K562 (cell line): ENCODE measurements at regions not wholly inside any gene's neighbourhood (a gene's known extent, or its start where the extent isn't known, plus 50 kb on each side); places are given as distances from the start of the nearest gene placed in this dataset.
A peak's percentile ranks its signal among the peaks of the same experiment; 100 is the strongest.

ENCODE experiments used
- ATAC-seq: fragments of 200-7000 bp; cut with Tn5 transposase; 3 replicates; pipeline ENCODE4 v1.9.1; 2020; ENCODE audit warnings: moderate library complexity
- BruUV-seq: library from RNA; stranded (reverse); fragments of 400-500 nt; replicated peaks from 2 replicates; lab custom pipeline; 2021; lab: Mats Ljungman, UMichigan
- CTCF ChIA-PET: fragments of 300-600 bp; formaldehyde crosslinking; extraction: SDS; loops from one replicate; lab custom pipeline; 2021; ENCODE audit warnings: low intra/inter-chr PET ratio; lab: Yijun Ruan, JAX
- POLR2A ChIA-PET: fragments of 300-600, 350-650 bp; sonication (Branson Sonifier 250); formaldehyde crosslinking; extraction: SDS; loops from one replicate; lab custom pipeline; 2021; ENCODE audit warnings: antibody characterized with exemption, inconsistent platforms; lab: Yijun Ruan, JAX
- DNase-seq, 4 experiments: peaks; one replicate each; pipeline versions ENCODE4 v3.0.0 to v3.0.0-alpha.2; 2011 to 2018; ENCODE audit warnings: low spot score in 3 of 4, mixed read lengths in 3 of 4; ENCODE audit errors: extremely low read depth in 1 of 4
- FAIRE-seq: peaks from 2 replicates; lab custom pipeline; 2011; peaks lifted over from hg19 to GRCh38; lab: Jason Lieb, UNC
- H2AFZ ChIP-seq: 2 replicates; pipeline ENCODE4 v1.6.0; 2011; ENCODE audit warnings: low read depth, low read length, control low read depth, inconsistent platforms
- H3K27ac ChIP-seq: fragments of 200-600 bp; 3 replicates; pipeline ENCODE4 v1.8.0; 2011; ENCODE audit warnings: low read depth, mild to moderate bottlenecking, control low read depth, inconsistent platforms, low read length, moderate library complexity, mixed read lengths; ENCODE audit errors: extremely low read depth
- H3K27me3 ChIP-seq, 2 experiments: fragments of 300-600 bp in 1 of 2; 2 replicates in 1 of 2; 3 replicates in 1 of 2; pipeline versions ENCODE4 v1.6.0 to v1.8.0; 2011; ENCODE audit warnings: inconsistent platforms in 2 of 2, low read length in 2 of 2, mild to moderate bottlenecking in 1 of 2, mixed read lengths in 1 of 2, moderate library complexity in 1 of 2; ENCODE audit not compliant: control insufficient read depth in 2 of 2, insufficient read depth in 2 of 2
- H3K36me3 ChIP-seq: fragments of 300-600 bp; 3 replicates; pipeline ENCODE4 v1.8.0; 2011; ENCODE audit warnings: mild to moderate bottlenecking, low read length, inconsistent platforms; ENCODE audit not compliant: control insufficient read depth, insufficient read depth
- H3K4me1 ChIP-seq, 2 experiments: fragments of 200-600 bp in 1 of 2; replicated peaks in 1 of 2; 2 replicates in 1 of 2; 3 replicates in 1 of 2; pipeline versions ENCODE4 v1.5.1 to v1.8.0; 2011; ENCODE audit warnings: inconsistent platforms in 2 of 2, low read length in 2 of 2, mild to moderate bottlenecking in 1 of 2, mixed read lengths in 1 of 2, moderate library complexity in 1 of 2; ENCODE audit not compliant: control insufficient read depth in 2 of 2, insufficient read depth in 2 of 2
- H3K4me2 ChIP-seq: 2 replicates; pipeline ENCODE4 v1.6.1; 2011; ENCODE audit warnings: low read length, control low read depth, inconsistent platforms, mixed read lengths; ENCODE audit not compliant: insufficient read depth
- H3K4me3 ChIP-seq: fragments of 200-600 bp; sonication (generic), shearing (Covaris generic); 2 replicates; pipeline ENCODE4 v1.5.1; 2016; ENCODE audit warnings: control low read depth, inconsistent platforms
- H3K79me2 ChIP-seq: fragments of 200-600 bp; 3 replicates; pipeline ENCODE4 v1.8.0; 2011; ENCODE audit warnings: low read length, inconsistent platforms; ENCODE audit not compliant: control insufficient read depth, insufficient read depth
- H3K9ac ChIP-seq, 2 experiments: 2 replicates each; pipeline versions ENCODE4 v1.6.0 to v1.6.1; 2011; ENCODE audit warnings: low read depth in 2 of 2, low read length in 2 of 2, control low read depth in 1 of 2, inconsistent platforms in 1 of 2, mild to moderate bottlenecking in 1 of 2, mixed read lengths in 1 of 2; ENCODE audit not compliant: insufficient read depth in 1 of 2
- H3K9me1 ChIP-seq: one replicate; pipeline ENCODE4 v1.6.0; 2011; ENCODE audit warnings: inconsistent platforms, mild to moderate bottlenecking, low read length, moderate library complexity; ENCODE audit not compliant: control insufficient read depth, insufficient read depth
- H3K9me3 ChIP-seq: replicated peaks from 2 replicates; pipeline ENCODE4 v1.5.1; 2011; ENCODE audit warnings: low read depth, low read length, inconsistent platforms; ENCODE audit not compliant: control insufficient read depth, insufficient read depth
- H4K20me1 ChIP-seq: replicated peaks from 2 replicates; pipeline ENCODE4 v1.6.1; 2011; ENCODE audit warnings: low read length, inconsistent platforms, mixed read lengths; ENCODE audit not compliant: control insufficient read depth, insufficient read depth
- FOXJ3 ChIP-seq: sonication (generic); formaldehyde crosslinking; IDR thresholded peaks from 2 replicates; pipeline ENCODE4 v1.4.0; 2020; ENCODE audit warnings: mild to moderate bottlenecking, missing genetic modification reagents
- KHSRP ChIP-seq: fragments of 450-650 bp; IDR thresholded peaks from 2 replicates; pipeline ENCODE4 v1.6.1; 2017
- NR2C2 ChIP-seq, 2 experiments: fragments of 200-800 bp in 1 of 2; sonication (Bioruptor generic) in 1 of 2; sonication (generic) in 1 of 2; formaldehyde crosslinking in 1 of 2; IDR thresholded peaks; 2 replicates each; pipeline versions ENCODE4 v1.6.1 to v1.8.0; 2016 to 2022; ENCODE audit warnings: mild to moderate bottlenecking in 1 of 2, missing compliant biosample characterization in 1 of 2, missing genetic modification characterization in 1 of 2, missing genetic modification reagents in 1 of 2
- POLR2B ChIP-seq: fragments of 450-650 bp; IDR thresholded peaks from 2 replicates; pipeline ENCODE4 v1.6.1; 2018; ENCODE audit warnings: low read depth; ENCODE audit not compliant: partially characterized antibody
- ZNF121 ChIP-seq: sonication (generic); formaldehyde crosslinking; conservative IDR thresholded peaks from 2 replicates; pipeline ENCODE4 v1.8.0; 2022; ENCODE audit warnings: missing genetic modification reagents
- ZNF24 ChIP-seq: fragments of 450-650 bp; IDR thresholded peaks from 2 replicates; pipeline ENCODE4 v1.6.1; 2016
- ZNF444 ChIP-seq: fragments of 250-450 bp; sonication (Bioruptor Pico); IDR thresholded peaks from 2 replicates; pipeline ENCODE4 v1.4.0; 2020; ENCODE audit warnings: mild to moderate bottlenecking, moderate library complexity
- ZNF445 ChIP-seq: fragments of 250-450 bp; sonication (Bioruptor Pico); IDR thresholded peaks from 2 replicates; pipeline ENCODE4 v1.4.0; 2020; ENCODE audit warnings: low read depth, mild to moderate bottlenecking, moderate library complexity
- WGBS: fragments of 100-300 bp; shearing (Covaris generic); methylation state at CpG from one replicate; pipeline ENCODE4 v1.1.6; 2016; ENCODE audit warnings: low coverage, mixed read lengths; ENCODE audit not compliant: insufficient coverage; ENCODE audit errors: missing lambda C conversion rate; 5-methylcytosine and 5-hydroxymethylcytosine counted together
- in situ Hi-C: fragments of 300-500 bp; cut with MboI; formaldehyde crosslinking; loops from 4 replicates; pipeline ENCODE4 v1.15.0; 2018; ENCODE audit warnings: inconsistent platforms, mixed read lengths
- intact Hi-C: fragments of 100-400 bp; cut with micrococcal nuclease; formaldehyde crosslinking; loops from 2 replicates; pipeline ENCODE4 v1.14.2; 2022

- Histone ChIP-seq H3K27me3 (no peaks in the 10 kb centered on the region; a peak in 2 of 5 replicates), H3K9me3 (no peaks in the 10 kb centered on the region), H4K20me1 (0 out of 2 replicates have a peak, but pooled peaks cover 4% of the 10 kb centered on the region), H3K4me2 (no peak overlapping the region), H3K4me3 (no peak overlapping the region), H3K9me1 (no peaks in the 10 kb centered on the region), H3K9ac (no peak overlapping the region), H2AFZ (no peak overlapping the region), H3K4me1 (no peaks in the 10 kb centered on the region), H3K27ac (no peak overlapping the region), H3K79me2 (no peaks in the 10 kb centered on the region), H3K36me3 (no peaks in the 10 kb centered on the region)
- 3% methylated on average over 2 of the region's 2 CpGs for WGBS
- no peak for DNase-seq
- FAIRE-seq, result no peak
- ChIA-PET POLR2A (no interaction called here), CTCF (no interaction called here)
- in situ Hi-C loops, result no loop called here
- ATAC-seq, result no peak
- intact Hi-C loops, result loop anchor here (10.0 kb wide), 1 partner anchor 265 kb away; no protein-coding TSS in a partner anchor
- BruUV-seq, result no TSS peak
- TF ChIP-seq ZNF24, result peak; percentile 81; the same call in 1 of the 2 replicates
- no peak for TF ChIP-seq FOXJ3 (CRISPR knock-in tag)
- TF ChIP-seq NR2C2 (CRISPR knock-in tag; IDR thresholded peaks at IDR 0.05), result no peak
- TF ChIP-seq NR2C2 (tag; IDR thresholded peaks at IDR 0.05), result no peak
- TF ChIP-seq POLR2B, result no peak
- TF ChIP-seq ZNF121 (CRISPR knock-in tag), result no peak
- no peak for TF ChIP-seq ZNF444 (CRISPR knock-in tag)
- no peak for TF ChIP-seq KHSRP
- no peak for TF ChIP-seq ZNF445 (CRISPR knock-in tag)
Observed at GRCh38 chr5:6309949-6310348, 68.4 kb downstream of the MED10 start.
